GM23248 (cell line): ENCODE measurements at regions not wholly inside any gene's neighbourhood (a gene's known extent, or its start where the extent isn't known, plus 50 kb on each side); places are given as distances from the start of the nearest gene placed in this dataset.

Source experiments
- EZH2 ChIP-seq: fragments of 200-600 bp; sonication (generic); IDR thresholded peaks from 2 replicates; pipeline ENCODE4 v1.6.1; 2018; ENCODE audit warnings: antibody characterized with exemption, mild to moderate bottlenecking; ENCODE audit not compliant: insufficient read depth, poor library complexity, severe bottlenecking
- EZH2phosphoT487 ChIP-seq: fragments of 200-600 bp; sonication (generic); IDR thresholded peaks from 2 replicates; pipeline ENCODE4 v1.6.1; 2018; ENCODE audit warnings: antibody characterized with exemption, moderate library complexity, mild to moderate bottlenecking, low read depth; ENCODE audit not compliant: insufficient read depth

- TF ChIP-seq EZH2 (no peak), EZH2phosphoT487 (no peak)
These were observed 406.0 kb upstream of the MAF start for GRCh38 chr16:80006241-80007215.
